ENCODE measurements at regions not wholly inside any gene's neighbourhood (a gene's known extent, or its start where the extent isn't known, plus 50 kb on each side); places are given as distances from the start of the nearest gene placed in this dataset.
A peak's percentile ranks its signal among the peaks of the same experiment; 100 is the strongest.

DNA sequence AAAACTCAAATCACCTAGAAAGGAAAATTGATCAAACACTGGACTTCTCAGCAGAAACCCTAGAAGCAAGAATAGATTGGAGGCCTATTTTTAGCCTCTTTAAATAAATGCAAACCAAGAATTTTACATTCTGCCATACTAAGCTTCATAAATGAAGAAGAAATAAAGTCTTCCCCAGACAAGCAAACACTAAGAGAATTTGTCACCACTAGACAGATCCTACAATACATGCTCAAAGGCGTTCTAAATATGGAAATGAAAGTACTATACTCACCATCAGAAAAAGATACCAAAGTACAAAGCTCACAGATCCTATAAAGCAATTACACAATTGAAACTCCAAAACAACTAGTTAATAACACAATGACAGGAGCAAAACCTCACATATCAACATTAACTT is 578.1 kb downstream of the UQCRFS1 start:
- no peaks in the 10 kb centered on the region for H3K9me3 ChIP-seq
- no peaks in the 10 kb centered on the region for H3K4me1 ChIP-seq
- no peak overlapping the region for H3K4me3 ChIP-seq
- intact Hi-C loops (cut with DNase I) = loop anchor here (5.0 to 10.0 kb wide), 2 partner anchors 170 to 173 kb away; no protein-coding TSS in a partner anchor
- no peak overlapping the region for H3K27ac ChIP-seq
- no peaks in the 10 kb centered on the region for H3K36me3 ChIP-seq
- ATAC-seq = no peak
- WGBS (ENCODE audit: insufficient coverage, low coverage, low lambda C conversion rate, missing lambda C conversion rate) = 42% methylated on average over 1 of the region's 1 CpG
- TF ChIP-seq, protein P1, sequence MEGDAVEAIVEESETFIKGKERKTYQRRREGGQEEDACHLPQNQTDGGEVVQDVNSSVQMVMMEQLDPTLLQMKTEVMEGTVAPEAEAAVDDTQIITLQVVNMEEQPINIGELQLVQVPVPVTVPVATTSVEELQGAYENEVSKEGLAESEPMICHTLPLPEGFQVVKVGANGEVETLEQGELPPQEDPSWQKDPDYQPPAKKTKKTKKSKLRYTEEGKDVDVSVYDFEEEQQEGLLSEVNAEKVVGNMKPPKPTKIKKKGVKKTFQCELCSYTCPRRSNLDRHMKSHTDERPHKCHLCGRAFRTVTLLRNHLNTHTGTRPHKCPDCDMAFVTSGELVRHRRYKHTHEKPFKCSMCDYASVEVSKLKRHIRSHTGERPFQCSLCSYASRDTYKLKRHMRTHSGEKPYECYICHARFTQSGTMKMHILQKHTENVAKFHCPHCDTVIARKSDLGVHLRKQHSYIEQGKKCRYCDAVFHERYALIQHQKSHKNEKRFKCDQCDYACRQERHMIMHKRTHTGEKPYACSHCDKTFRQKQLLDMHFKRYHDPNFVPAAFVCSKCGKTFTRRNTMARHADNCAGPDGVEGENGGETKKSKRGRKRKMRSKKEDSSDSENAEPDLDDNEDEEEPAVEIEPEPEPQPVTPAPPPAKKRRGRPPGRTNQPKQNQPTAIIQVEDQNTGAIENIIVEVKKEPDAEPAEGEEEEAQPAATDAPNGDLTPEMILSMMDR (IDR thresholded peaks at IDR 0.05) = no peak
- no peak for TF ChIP-seq POLR2A (IDR thresholded peaks at IDR 0.05)
- no peak for DNase-seq
- H3K27me3 ChIP-seq = no peaks in the 10 kb centered on the region

DNA sequence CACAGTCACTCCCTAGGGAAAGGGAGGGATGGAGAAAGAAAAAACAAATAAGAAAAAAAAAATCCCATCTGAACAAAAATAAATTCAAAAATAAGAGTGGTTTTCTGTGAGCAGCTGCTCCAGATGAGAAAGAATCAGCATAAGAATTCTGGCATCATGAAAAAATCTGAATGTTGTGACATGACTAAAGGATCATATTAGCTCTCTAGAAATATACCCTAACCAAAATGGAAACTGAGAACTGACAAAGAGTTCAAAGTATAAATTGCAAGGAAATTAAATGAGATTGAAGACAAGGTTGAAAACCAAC is 579.0 kb downstream of the UQCRFS1 start:
- no peaks in the 10 kb centered on the region for H3K4me1 ChIP-seq
- DNase-seq (no peak), ATAC-seq (no peak)
- no peak overlapping the region for H3K27ac ChIP-seq
- H3K36me3 ChIP-seq = no peaks in the 10 kb centered on the region
- intact Hi-C loops (cut with DNase I) = loop anchor here in 1 of 2 donors (10.0 kb wide), 1 partner anchor 169 kb away; no protein-coding TSS in a partner anchor
- H3K9me3 ChIP-seq = no peaks in the 10 kb centered on the region
- no peak overlapping the region for H3K4me3 ChIP-seq
- H3K27me3 ChIP-seq = no peaks in the 10 kb centered on the region
- TF ChIP-seq, protein P1 (IDR thresholded peaks at IDR 0.05) = no peak
- TF ChIP-seq POLR2A (IDR thresholded peaks at IDR 0.05) = no peak

DNA sequence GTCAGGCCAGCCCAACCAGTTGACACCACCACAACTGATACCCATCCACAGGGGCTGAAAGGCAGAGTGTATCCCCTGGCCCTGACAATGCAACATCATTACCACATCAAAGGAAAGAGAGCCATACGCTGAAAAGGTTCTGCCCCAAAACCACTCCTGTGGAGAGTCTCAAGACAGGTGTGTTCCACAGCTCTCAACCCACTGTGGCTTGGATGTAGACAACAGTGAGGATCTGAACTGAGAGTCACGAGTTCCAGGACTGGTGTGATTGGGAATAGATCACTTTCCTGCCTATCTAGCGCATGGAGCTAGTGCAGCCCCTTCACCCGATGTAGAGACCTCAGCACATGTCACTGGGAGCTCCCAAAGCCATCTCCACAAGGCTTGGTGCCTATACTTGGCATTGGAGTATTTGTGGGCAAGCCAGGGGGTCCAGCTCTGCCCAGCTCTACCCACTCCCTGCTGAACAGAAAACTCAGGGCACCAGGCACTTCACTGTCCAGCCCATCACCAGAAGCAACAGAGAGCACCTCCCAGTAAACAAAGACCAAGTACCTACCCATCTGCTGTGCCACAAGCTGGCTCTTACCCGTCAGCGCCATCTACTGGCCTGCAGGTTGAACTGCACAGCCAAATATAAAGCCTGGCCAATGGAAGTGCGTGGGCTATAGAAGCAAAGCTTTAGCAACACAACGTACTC is 579.5 kb downstream of the UQCRFS1 start:
- Histone ChIP-seq H3K27me3 (no peaks in the 10 kb centered on the region), H3K9me3 (no peaks in the 10 kb centered on the region), H3K36me3 (no peaks in the 10 kb centered on the region), H3K27ac (no peak overlapping the region), H3K4me1 (no peaks in the 10 kb centered on the region), H3K4me3 (no peak overlapping the region)
- 2% methylated on average over 4 of the region's 8 CpGs for WGBS (ENCODE audit: insufficient coverage, low coverage, low lambda C conversion rate, missing lambda C conversion rate)
- intact Hi-C loops (cut with DNase I) = loop anchor here in 1 of 2 donors (10.0 kb wide), 1 partner anchor 169 kb away; no protein-coding TSS in a partner anchor
- ATAC-seq (peak; percentile 93 to 99 (median 96)), DNase-seq (peak; percentile 62 to 69 (median 65))
- TF ChIP-seq, protein P1 (IDR thresholded peaks at IDR 0.05) = peak; percentile 90 to 96 (median 94)
- TF ChIP-seq POLR2A (IDR thresholded peaks at IDR 0.05) = no peak

DNA sequence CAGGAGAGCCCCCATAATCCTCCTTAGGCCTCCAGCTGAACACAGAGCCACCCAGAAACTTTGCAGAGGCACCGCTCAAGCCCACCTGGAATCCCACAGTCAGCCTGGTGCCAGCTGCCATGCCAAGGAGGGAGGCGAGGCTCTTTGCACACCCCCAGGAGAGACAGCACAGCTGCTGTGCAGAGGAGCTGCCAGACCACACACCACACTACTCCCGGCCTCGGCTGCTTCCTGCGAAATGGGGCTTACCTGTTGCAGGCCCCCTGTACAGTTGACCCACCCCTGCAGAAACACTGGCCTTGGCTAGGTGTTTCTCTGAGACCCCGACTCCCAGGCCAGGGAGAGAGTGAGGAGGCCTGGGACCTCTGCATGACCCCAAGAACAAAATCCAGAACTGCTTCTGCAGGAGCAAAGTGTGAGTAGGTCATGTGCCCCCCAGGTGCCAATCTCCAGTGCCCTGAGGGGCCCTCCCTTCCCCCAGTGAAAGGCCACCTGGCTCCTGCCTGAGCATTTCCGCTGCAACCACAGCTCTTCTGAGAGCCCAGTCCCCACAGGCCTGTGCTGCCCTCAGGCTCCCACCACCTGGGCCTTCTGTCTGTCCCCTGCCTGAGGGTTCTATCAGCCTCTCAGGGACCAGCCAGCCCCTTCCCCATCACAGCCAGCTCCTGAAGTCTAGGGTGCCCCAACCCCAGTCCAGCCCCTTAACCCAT is 580.4 kb downstream of the UQCRFS1 start:
- intact Hi-C loops (cut with DNase I) = loop anchor here in 1 of 2 donors (10.0 kb wide), 1 partner anchor 168 kb away; no protein-coding TSS in a partner anchor
- ATAC-seq (peak in 2 of 4 donors; percentile 14 to 34), DNase-seq (no peak)
- Histone ChIP-seq H3K4me1 (no peaks in the 10 kb centered on the region), H3K27ac (no peak overlapping the region), H3K9me3 (no peaks in the 10 kb centered on the region), H3K4me3 (no peak overlapping the region), H3K27me3 (no peaks in the 10 kb centered on the region), H3K36me3 (no peaks in the 10 kb centered on the region)
- TF ChIP-seq POLR2A (IDR thresholded peaks at IDR 0.05) = no peak
- TF ChIP-seq, protein P1 (IDR thresholded peaks at IDR 0.05) = no peak
- WGBS (ENCODE audit: insufficient coverage, low coverage, low lambda C conversion rate, missing lambda C conversion rate) = 83% methylated on average over 1 of the region's 7 CpGs
